K562 (cell line): ENCODE measurements at regions not wholly inside any gene's neighbourhood (a gene's known extent, or its start where the extent isn't known, plus 50 kb on each side); places are given as distances from the start of the nearest gene placed in this dataset.

ENCODE experiments used
- ATAC-seq: fragments of 200-7000 bp; cut with Tn5 transposase; 3 replicates; pipeline ENCODE4 v1.9.1; 2020; ENCODE audit warnings: moderate library complexity
- BruUV-seq: library from RNA; stranded (reverse); fragments of 400-500 nt; replicated peaks from 2 replicates; lab custom pipeline; 2021; lab: Mats Ljungman, UMichigan
- CTCF ChIA-PET: fragments of 300-600 bp; formaldehyde crosslinking; extraction: SDS; loops from one replicate; lab custom pipeline; 2021; ENCODE audit warnings: low intra/inter-chr PET ratio; lab: Yijun Ruan, JAX
- POLR2A ChIA-PET: fragments of 300-600, 350-650 bp; sonication (Branson Sonifier 250); formaldehyde crosslinking; extraction: SDS; loops from one replicate; lab custom pipeline; 2021; ENCODE audit warnings: antibody characterized with exemption, inconsistent platforms; lab: Yijun Ruan, JAX
- DNase-seq, 4 experiments: peaks; one replicate each; pipeline versions ENCODE4 v3.0.0 to v3.0.0-alpha.2; 2011 to 2018; ENCODE audit warnings: low spot score in 3 of 4, mixed read lengths in 3 of 4; ENCODE audit errors: extremely low read depth in 1 of 4
- FAIRE-seq: peaks from 2 replicates; lab custom pipeline; 2011; peaks lifted over from hg19 to GRCh38; lab: Jason Lieb, UNC
- H2AFZ ChIP-seq: 2 replicates; pipeline ENCODE4 v1.6.0; 2011; ENCODE audit warnings: low read depth, low read length, control low read depth, inconsistent platforms
- H3K27ac ChIP-seq: fragments of 200-600 bp; 3 replicates; pipeline ENCODE4 v1.8.0; 2011; ENCODE audit warnings: low read depth, mild to moderate bottlenecking, control low read depth, inconsistent platforms, low read length, moderate library complexity, mixed read lengths; ENCODE audit errors: extremely low read depth
- H3K27me3 ChIP-seq, 2 experiments: fragments of 300-600 bp in 1 of 2; 2 replicates in 1 of 2; 3 replicates in 1 of 2; pipeline versions ENCODE4 v1.6.0 to v1.8.0; 2011; ENCODE audit warnings: inconsistent platforms in 2 of 2, low read length in 2 of 2, mild to moderate bottlenecking in 1 of 2, mixed read lengths in 1 of 2, moderate library complexity in 1 of 2; ENCODE audit not compliant: control insufficient read depth in 2 of 2, insufficient read depth in 2 of 2
- H3K36me3 ChIP-seq: fragments of 300-600 bp; 3 replicates; pipeline ENCODE4 v1.8.0; 2011; ENCODE audit warnings: mild to moderate bottlenecking, low read length, inconsistent platforms; ENCODE audit not compliant: control insufficient read depth, insufficient read depth
- H3K4me1 ChIP-seq, 2 experiments: fragments of 200-600 bp in 1 of 2; replicated peaks in 1 of 2; 2 replicates in 1 of 2; 3 replicates in 1 of 2; pipeline versions ENCODE4 v1.5.1 to v1.8.0; 2011; ENCODE audit warnings: inconsistent platforms in 2 of 2, low read length in 2 of 2, mild to moderate bottlenecking in 1 of 2, mixed read lengths in 1 of 2, moderate library complexity in 1 of 2; ENCODE audit not compliant: control insufficient read depth in 2 of 2, insufficient read depth in 2 of 2
- H3K4me2 ChIP-seq: 2 replicates; pipeline ENCODE4 v1.6.1; 2011; ENCODE audit warnings: low read length, control low read depth, inconsistent platforms, mixed read lengths; ENCODE audit not compliant: insufficient read depth
- H3K4me3 ChIP-seq: fragments of 200-600 bp; sonication (generic), shearing (Covaris generic); 2 replicates; pipeline ENCODE4 v1.5.1; 2016; ENCODE audit warnings: control low read depth, inconsistent platforms
- H3K79me2 ChIP-seq: fragments of 200-600 bp; 3 replicates; pipeline ENCODE4 v1.8.0; 2011; ENCODE audit warnings: low read length, inconsistent platforms; ENCODE audit not compliant: control insufficient read depth, insufficient read depth
- H3K9ac ChIP-seq, 2 experiments: 2 replicates each; pipeline versions ENCODE4 v1.6.0 to v1.6.1; 2011; ENCODE audit warnings: low read depth in 2 of 2, low read length in 2 of 2, control low read depth in 1 of 2, inconsistent platforms in 1 of 2, mild to moderate bottlenecking in 1 of 2, mixed read lengths in 1 of 2; ENCODE audit not compliant: insufficient read depth in 1 of 2
- H3K9me1 ChIP-seq: one replicate; pipeline ENCODE4 v1.6.0; 2011; ENCODE audit warnings: inconsistent platforms, mild to moderate bottlenecking, low read length, moderate library complexity; ENCODE audit not compliant: control insufficient read depth, insufficient read depth
- H3K9me3 ChIP-seq: replicated peaks from 2 replicates; pipeline ENCODE4 v1.5.1; 2011; ENCODE audit warnings: low read depth, low read length, inconsistent platforms; ENCODE audit not compliant: control insufficient read depth, insufficient read depth
- H4K20me1 ChIP-seq: replicated peaks from 2 replicates; pipeline ENCODE4 v1.6.1; 2011; ENCODE audit warnings: low read length, inconsistent platforms, mixed read lengths; ENCODE audit not compliant: control insufficient read depth, insufficient read depth
- HDAC3 ChIP-seq: fragments of 450-650 bp; IDR thresholded peaks from 2 replicates; pipeline ENCODE4 v1.6.1; 2018; ENCODE audit warnings: borderline replicate concordance, mild to moderate bottlenecking, moderate library complexity; ENCODE audit not compliant: partially characterized antibody
- MTF1 ChIP-seq: fragments of 250-450 bp; sonication (Bioruptor Pico); IDR thresholded peaks from 2 replicates; pipeline ENCODE4 v1.9.0; 2021; ENCODE audit warnings: moderate library complexity, mild to moderate bottlenecking, inconsistent platforms, borderline replicate concordance
- NELFE ChIP-seq: IDR thresholded peaks from 2 replicates; pipeline ENCODE4 v1.6.1; 2011; ENCODE audit warnings: mild to moderate bottlenecking; ENCODE audit not compliant: insufficient read depth, insufficient read length
- NFYB ChIP-seq: IDR thresholded peaks from 2 replicates; pipeline ENCODE4 v1.6.1; 2011; ENCODE audit warnings: mild to moderate bottlenecking, moderate library complexity; ENCODE audit not compliant: insufficient read length; ENCODE audit errors: extremely low read depth
- RBM25 ChIP-seq: fragments of 200-400 bp; formaldehyde crosslinking; IDR thresholded peaks from 2 replicates; pipeline ENCODE4 v1.6.1; 2018; ENCODE audit warnings: low read length, low read depth, moderate library complexity; ENCODE audit not compliant: severe bottlenecking
- SIN3B ChIP-seq: fragments of 450-650 bp; IDR thresholded peaks from 2 replicates; pipeline ENCODE4 v1.6.1; 2017; ENCODE audit warnings: low read depth, mild to moderate bottlenecking, moderate library complexity
- SLC30A9 ChIP-seq: fragments of 250-450 bp; sonication (Bioruptor Pico); IDR thresholded peaks from 2 replicates; pipeline ENCODE4 v1.8.0; 2022; ENCODE audit warnings: mild to moderate bottlenecking, moderate library complexity
- ZNF586 ChIP-seq: fragments of 450-650 bp; formaldehyde crosslinking; conservative IDR thresholded peaks from 2 replicates; pipeline ENCODE4 v1.4.0; 2020; ENCODE audit warnings: mild to moderate bottlenecking, moderate library complexity
- WGBS: fragments of 100-300 bp; shearing (Covaris generic); methylation state at CpG from one replicate; pipeline ENCODE4 v1.1.6; 2016; ENCODE audit warnings: low coverage, mixed read lengths; ENCODE audit not compliant: insufficient coverage; ENCODE audit errors: missing lambda C conversion rate; 5-methylcytosine and 5-hydroxymethylcytosine counted together
- in situ Hi-C: fragments of 300-500 bp; cut with MboI; formaldehyde crosslinking; loops from 4 replicates; pipeline ENCODE4 v1.15.0; 2018; ENCODE audit warnings: inconsistent platforms, mixed read lengths
- intact Hi-C: fragments of 100-400 bp; cut with micrococcal nuclease; formaldehyde crosslinking; loops from 2 replicates; pipeline ENCODE4 v1.14.2; 2022
- TF ChIP-seq, protein P1 (sequence below): fragments of 250-450 bp; sonication (Bioruptor Pico); IDR thresholded peaks from 2 replicates; pipeline ENCODE4 v1.4.0; 2020; ENCODE audit warnings: mild to moderate bottlenecking
- TF ChIP-seq, protein P2 (sequence below): fragments of 250-450 bp; sonication (Bioruptor Pico); IDR thresholded peaks from 2 replicates; pipeline ENCODE4 v1.8.0; 2021; ENCODE audit warnings: moderate library complexity, mild to moderate bottlenecking, inconsistent platforms

DNA sequence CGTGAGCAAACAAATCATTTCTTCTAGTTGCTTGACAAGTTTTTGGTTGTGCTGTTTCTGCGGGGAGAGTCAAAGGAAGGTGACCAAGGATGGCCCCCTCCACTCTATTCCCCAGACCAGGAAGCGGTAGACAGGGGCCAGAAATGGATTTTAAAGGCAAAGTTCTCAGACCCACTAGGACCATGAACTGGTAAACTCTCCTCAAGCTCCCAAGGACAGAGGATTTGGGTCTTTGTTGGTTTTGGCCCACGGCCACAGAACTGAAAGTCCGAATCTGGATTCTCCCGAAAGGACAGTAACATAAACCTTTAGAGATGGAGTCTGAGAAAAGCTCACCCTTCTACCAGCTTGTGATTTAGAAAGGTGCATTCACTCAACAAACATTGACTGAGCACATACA lies 85.9 kb upstream of the C2CD4B start:
- intact Hi-C loops (loop anchor here (5.0 kb wide), 1 partner anchor 379 kb away; no protein-coding TSS in a partner anchor), in situ Hi-C loops (loop anchor here (5.0 kb wide), 1 partner anchor 384 kb away; no protein-coding TSS in a partner anchor)
- DNase-seq = no peak
- ChIA-PET POLR2A (no interaction called here), CTCF (no interaction called here)
- Histone ChIP-seq H3K4me2 (no peak overlapping the region), H3K27ac (no peak overlapping the region), H3K36me3 (no peaks in the 10 kb centered on the region), H3K4me1 (no peaks in the 10 kb centered on the region), H2AFZ (no peak overlapping the region), H3K4me3 (no peak overlapping the region), H3K79me2 (no peaks in the 10 kb centered on the region), H3K9me1 (no peaks in the 10 kb centered on the region), H3K27me3 (peaks cover 0 to 26% of the 10 kb centered on the region in 2 experiments; a peak in 3 of 5 replicates), H3K9ac (no peak overlapping the region), H4K20me1 (no peaks in the 10 kb centered on the region), H3K9me3 (no peaks in the 10 kb centered on the region)
- 9% methylated on average over 6 of the region's 6 CpGs for WGBS
- no peak for TF ChIP-seq SLC30A9 (CRISPR knock-in tag)
- TF ChIP-seq NELFE = no peak
- TF ChIP-seq SIN3B = no peak
- TF ChIP-seq, protein P1, sequence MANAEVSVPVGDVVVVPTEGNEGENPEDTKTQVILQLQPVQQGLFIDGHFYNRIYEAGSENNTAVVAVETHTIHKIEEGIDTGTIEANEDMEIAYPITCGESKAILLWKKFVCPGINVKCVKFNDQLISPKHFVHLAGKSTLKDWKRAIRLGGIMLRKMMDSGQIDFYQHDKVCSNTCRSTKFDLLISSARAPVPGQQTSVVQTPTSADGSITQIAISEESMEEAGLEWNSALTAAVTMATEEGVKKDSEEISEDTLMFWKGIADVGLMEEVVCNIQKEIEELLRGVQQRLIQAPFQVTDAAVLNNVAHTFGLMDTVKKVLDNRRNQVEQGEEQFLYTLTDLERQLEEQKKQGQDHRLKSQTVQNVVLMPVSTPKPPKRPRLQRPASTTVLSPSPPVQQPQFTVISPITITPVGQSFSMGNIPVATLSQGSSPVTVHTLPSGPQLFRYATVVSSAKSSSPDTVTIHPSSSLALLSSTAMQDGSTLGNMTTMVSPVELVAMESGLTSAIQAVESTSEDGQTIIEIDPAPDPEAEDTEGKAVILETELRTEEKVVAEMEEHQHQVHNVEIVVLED (CRISPR knock-in tag) = no peak
- no peak for TF ChIP-seq MTF1 (CRISPR knock-in tag)
- no peak for TF ChIP-seq RBM25
- no peak for TF ChIP-seq ZNF586
- no peak for TF ChIP-seq HDAC3
- TF ChIP-seq, protein P2, sequence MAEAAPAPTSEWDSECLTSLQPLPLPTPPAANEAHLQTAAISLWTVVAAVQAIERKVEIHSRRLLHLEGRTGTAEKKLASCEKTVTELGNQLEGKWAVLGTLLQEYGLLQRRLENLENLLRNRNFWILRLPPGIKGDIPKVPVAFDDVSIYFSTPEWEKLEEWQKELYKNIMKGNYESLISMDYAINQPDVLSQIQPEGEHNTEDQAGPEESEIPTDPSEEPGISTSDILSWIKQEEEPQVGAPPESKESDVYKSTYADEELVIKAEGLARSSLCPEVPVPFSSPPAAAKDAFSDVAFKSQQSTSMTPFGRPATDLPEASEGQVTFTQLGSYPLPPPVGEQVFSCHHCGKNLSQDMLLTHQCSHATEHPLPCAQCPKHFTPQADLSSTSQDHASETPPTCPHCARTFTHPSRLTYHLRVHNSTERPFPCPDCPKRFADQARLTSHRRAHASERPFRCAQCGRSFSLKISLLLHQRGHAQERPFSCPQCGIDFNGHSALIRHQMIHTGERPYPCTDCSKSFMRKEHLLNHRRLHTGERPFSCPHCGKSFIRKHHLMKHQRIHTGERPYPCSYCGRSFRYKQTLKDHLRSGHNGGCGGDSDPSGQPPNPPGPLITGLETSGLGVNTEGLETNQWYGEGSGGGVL (CRISPR knock-in tag) = no peak
- no peak for TF ChIP-seq NFYB
- no TSS peak for BruUV-seq
- no peak for ATAC-seq
- no peak for FAIRE-seq
